Fibroblast of mammary gland (primary cell): ENCODE measurements at regions not wholly inside any gene's neighbourhood (a gene's known extent, or its start where the extent isn't known, plus 50 kb on each side); places are given as distances from the start of the nearest gene placed in this dataset.

Experiments
- DNase-seq: peaks from one replicate; pipeline ENCODE4 v3.0.0-alpha.2; 2010; ENCODE audit warnings: low read depth
- H3K4me3 ChIP-seq: 2 replicates; pipeline ENCODE4 v1.5.1; 2011; ENCODE audit warnings: low read depth, mild to moderate bottlenecking, low read length, moderate library complexity; ENCODE audit not compliant: control insufficient read depth
- TF ChIP-seq, protein P1 (sequence below): conservative IDR thresholded peaks from 2 replicates; pipeline ENCODE4 v1.5.1; 2011; ENCODE audit warnings: low read depth, low read length, inconsistent platforms; ENCODE audit not compliant: control insufficient read depth, insufficient read depth

GRCh38 chr18:2172881-2173280 lies 398.4 kb downstream of the METTL4 start:
- TF ChIP-seq, protein P1, sequence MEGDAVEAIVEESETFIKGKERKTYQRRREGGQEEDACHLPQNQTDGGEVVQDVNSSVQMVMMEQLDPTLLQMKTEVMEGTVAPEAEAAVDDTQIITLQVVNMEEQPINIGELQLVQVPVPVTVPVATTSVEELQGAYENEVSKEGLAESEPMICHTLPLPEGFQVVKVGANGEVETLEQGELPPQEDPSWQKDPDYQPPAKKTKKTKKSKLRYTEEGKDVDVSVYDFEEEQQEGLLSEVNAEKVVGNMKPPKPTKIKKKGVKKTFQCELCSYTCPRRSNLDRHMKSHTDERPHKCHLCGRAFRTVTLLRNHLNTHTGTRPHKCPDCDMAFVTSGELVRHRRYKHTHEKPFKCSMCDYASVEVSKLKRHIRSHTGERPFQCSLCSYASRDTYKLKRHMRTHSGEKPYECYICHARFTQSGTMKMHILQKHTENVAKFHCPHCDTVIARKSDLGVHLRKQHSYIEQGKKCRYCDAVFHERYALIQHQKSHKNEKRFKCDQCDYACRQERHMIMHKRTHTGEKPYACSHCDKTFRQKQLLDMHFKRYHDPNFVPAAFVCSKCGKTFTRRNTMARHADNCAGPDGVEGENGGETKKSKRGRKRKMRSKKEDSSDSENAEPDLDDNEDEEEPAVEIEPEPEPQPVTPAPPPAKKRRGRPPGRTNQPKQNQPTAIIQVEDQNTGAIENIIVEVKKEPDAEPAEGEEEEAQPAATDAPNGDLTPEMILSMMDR: no peak
- no peak for DNase-seq
- no peak overlapping the region for H3K4me3 ChIP-seq

GRCh38 chr18:2173486-2173885 lies 397.8 kb downstream of the METTL4 start:
- DNase-seq: peak; percentile 83
- TF ChIP-seq, protein P1: no peak
- no peak overlapping the region for H3K4me3 ChIP-seq

DNA sequence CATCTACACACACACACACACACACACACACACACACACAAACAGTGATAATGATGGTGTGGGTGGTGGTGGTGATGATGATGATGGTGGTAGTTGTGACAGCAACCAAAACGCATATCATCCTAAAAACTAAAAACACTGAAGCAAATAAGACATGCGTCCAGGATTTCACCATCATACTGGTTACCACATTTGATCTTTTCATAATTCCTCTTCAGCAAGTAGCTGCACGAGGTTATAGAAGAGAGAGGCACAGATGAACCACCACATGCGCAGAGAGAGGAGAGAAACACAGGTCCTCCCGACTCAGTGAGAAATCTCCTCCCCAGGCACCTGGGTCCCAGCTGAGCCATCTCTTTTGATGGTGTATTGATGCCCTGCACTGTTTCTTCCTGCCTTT lies 393.3 kb downstream of the METTL4 start:
- H3K4me3 ChIP-seq: no peak overlapping the region
- TF ChIP-seq, protein P1: no peak
- no peak for DNase-seq

DNA sequence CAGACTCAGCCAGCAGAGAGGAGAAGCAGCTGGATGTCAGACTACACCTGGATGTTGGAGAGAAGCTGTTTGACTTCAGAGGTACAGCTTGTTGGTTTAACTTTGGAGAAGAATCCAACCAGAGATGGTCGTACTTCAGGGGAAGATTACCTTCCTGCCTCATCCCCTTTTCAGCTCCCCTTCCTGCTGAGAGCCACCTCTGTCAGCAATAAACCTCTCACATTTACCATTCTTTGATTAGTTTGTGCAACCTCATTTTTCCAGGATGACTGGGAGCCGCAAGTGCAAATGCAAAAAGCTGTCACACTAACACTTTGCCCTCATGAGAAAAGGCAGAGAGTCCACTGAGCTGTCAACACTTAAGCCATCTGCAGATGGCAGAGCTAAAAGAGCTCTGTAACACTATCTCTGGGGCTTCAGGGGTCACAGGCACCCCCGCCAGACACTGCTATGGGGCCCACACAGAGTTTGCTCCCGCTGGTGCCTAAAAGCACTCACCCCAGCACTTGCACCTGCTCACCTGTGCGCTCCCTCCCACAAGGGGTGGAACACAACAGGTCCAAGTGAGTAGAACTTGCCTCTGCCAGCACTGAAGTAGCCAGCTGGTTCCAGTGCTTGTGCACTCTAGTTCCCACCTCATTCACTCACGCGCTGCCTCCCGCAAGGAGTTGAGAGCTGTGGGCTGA lies 391.7 kb downstream of the METTL4 start:
- no peak overlapping the region for H3K4me3 ChIP-seq
- TF ChIP-seq, protein P1: no peak
- no peak for DNase-seq

- DNase-seq: no peak
- no peak overlapping the region for H3K4me3 ChIP-seq
- TF ChIP-seq, protein P1: no peak
Observed at GRCh38 chr18:2180586-2180985, 390.7 kb downstream of the METTL4 start.

DNA sequence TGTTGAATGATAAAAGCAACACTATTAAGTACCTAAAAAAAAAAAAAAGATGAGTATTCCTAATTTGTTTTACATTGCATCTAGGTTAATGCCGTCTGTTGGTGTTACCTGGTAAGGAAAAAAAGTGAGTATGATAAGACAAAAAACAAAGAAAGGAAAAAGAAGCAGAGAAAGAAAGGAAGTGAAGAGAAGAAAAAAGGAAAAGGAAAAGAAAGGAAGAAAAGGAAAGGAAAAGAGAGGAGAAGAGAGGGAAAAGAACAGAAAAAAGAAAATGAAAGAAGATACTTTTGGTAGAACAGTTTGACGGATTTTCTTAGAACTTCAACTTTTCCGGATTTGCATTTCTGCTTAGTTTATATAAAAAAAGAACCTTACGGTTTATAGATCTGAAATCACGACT lies 387.9 kb downstream of the METTL4 start:
- DNase-seq: no peak
- TF ChIP-seq, protein P1: no peak
- no peak overlapping the region for H3K4me3 ChIP-seq

GRCh38 chr18:2186967-2187366 lies 384.3 kb downstream of the METTL4 start:
- no peak for DNase-seq
- TF ChIP-seq, protein P1: no peak
- no peak overlapping the region for H3K4me3 ChIP-seq
